Hematopoietic multipotent progenitor cell treated with erythropoietin and hydrocortisone succinate and interleukin-3 and kit ligand, for 8 days (in vitro differentiated cells): ENCODE measurements at regions not wholly inside any gene's neighbourhood (a gene's known extent, or its start where the extent isn't known, plus 50 kb on each side); places are given as distances from the start of the nearest gene placed in this dataset.

Experiments
- DNase-seq: peaks from one replicate; pipeline ENCODE4 v3.0.0-alpha.2; 2015

GRCh38 chr1:37130221-37130948, 96.1 kb upstream of the GRIK3 start:
- no peak for DNase-seq

DNA sequence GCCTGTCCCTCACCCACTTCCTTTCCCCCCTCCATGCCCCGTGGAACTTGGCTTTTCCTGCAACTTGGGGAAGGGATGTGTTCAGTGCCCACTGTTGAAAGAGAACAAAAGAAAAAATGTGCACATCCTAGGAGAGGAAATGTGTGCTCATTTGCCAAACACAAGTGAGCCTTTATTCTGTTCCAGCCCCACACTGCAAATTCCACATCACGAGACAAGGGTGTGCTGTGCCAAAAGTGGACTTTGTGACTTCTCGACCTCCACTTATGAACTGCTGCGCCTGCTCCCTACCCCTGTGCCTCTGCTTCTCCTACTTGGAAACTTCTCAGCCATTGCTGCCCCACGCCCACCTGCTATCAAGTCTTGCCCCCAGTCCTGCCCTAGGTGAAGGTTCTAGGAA, 97.0 kb upstream of the GRIK3 start:
- no peak for DNase-seq

DNA sequence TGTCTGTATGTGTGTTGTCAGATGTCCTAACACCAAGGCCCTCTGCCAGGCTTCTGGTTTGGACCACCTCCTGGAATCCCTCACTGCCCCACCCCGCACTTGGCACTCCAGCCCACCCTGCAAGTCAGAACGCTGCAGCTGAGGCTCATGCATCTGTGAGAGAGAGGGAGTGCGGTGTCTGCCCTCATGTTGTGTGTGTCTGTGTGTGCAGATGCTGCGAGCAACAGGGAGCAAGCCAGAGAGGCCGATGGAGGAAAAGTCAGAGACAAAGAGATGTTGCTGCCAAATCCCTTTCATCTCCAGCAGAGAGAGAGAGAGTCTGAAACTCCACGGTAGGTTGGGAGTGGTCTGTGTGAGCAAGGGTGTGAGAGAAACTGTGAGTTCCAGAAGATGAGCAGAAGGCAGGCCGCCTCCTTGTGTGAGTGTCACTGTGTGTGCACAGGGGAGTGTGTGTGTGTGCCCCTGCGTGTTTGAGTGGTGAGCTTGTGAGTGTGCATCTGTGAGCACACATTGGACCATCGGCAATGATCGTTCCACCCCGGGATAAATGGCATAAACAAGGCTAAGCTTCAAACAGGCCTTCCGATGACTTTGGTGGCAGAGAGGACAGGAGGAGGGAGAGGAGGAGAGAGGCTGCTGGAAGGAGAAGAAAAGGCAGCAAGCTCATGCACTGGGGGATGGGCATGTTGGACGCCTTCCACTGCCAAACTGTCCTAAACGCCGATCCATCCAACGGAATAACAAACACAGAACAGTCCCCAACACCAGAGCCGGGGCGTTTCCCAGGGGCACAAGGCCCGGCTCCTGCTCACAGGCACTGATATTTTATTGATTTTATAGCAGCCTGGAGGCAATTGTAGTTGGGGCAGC, 99.2 kb upstream of the GRIK3 start:
- no peak for DNase-seq

- no peak for DNase-seq
Observed at GRCh38 chr1:37134599-37134998, 100.3 kb upstream of the GRIK3 start.

GRCh38 chr1:37135032-37135431, 100.7 kb upstream of the GRIK3 start:
- no peak for DNase-seq

DNA sequence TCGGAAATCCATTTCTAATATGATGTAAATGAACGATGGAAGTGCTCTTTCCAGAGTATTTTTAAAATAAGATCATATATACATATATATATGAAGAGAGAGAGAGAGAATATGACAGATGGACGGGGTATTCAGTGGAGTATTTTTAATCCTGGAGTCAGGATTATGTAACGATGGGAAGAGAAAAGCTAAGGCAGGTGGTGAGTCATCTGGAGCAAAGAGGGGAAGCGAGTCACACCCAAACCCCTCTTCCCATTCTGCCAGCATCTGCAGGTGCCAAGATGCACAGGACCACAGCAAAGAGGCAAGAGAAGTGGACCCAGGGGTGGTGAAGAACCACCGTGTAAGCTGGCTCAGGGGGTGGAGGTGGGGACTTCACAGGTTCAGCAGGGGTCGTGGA, 102.7 kb upstream of the GRIK3 start:
- no peak for DNase-seq

GRCh38 chr1:37137601-37138000, 103.3 kb upstream of the GRIK3 start:
- DNase-seq, result no peak

- no peak for DNase-seq
Observed at GRCh38 chr1:37143800-37144199, 109.5 kb upstream of the GRIK3 start.

- no peak for DNase-seq
Observed at GRCh38 chr1:37146071-37146470, 111.8 kb upstream of the GRIK3 start.

DNA sequence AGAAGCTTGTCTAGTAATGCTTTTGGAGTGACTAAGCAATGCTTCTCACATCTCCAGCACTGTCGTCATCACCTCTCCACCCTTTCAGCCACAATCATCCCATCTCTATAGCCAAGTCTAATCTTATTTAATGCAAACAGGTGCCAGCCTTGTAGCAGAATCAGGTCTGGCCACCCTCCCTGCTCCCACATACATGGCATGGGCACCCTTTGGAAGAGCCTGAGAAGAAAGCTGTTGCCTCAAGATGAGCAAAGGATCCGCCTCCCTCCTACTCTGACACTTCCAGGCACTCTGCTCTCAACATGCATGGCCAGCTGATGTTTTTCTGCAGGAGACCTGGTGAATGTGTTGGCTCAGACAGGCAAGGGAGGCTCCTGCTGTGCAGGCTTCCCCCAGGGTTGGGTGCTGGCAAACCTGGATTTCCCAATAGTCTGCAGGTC, 113.1 kb upstream of the GRIK3 start:
- DNase-seq, result no peak

GRCh38 chr1:37147906-37148305, 113.6 kb upstream of the GRIK3 start:
- DNase-seq, result no peak

DNA sequence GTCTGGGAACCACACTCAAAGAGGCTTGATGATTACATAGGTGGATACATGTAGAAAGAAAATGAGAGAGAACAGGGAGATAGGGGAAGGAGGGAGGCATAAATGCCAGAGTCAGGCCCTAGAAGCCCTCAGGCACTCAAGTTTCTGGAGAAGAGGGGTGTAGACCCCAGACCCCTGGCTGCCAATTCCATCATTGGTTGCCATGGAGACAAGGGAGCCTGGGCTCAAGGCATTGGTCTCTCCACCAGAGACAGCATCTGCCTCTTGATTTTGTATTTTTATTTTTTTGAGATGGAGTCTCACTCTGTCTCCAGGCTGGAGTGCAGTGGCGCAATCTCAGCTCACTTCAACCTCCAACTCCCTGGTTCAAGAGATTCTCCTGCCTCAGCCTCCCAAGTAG, 114.3 kb upstream of the GRIK3 start:
- DNase-seq, result no peak

- no peak for DNase-seq
Observed at GRCh38 chr1:37149296-37149695, 115.0 kb upstream of the GRIK3 start.

- no peak for DNase-seq
Observed at GRCh38 chr1:37150986-37151385, 116.7 kb upstream of the GRIK3 start.

DNA sequence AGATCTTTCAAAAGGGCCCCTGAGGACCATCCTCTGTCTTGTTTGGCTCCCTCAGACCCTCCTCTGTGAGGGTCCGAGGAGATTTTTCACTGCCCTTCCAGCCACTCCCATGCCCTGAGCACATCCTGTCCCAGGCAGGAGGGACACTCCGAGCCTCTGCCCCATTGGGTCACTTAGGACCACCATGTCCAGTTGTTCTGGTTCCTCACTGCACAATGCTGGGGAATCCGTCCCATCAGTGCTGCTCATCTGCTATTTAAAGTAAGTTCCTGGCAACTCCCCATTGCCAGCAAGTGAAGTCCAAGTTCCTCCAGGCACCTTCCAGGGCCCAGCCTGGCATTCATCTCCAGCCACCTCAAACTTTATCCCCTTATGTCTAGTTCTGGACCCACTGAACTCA, 117.5 kb upstream of the GRIK3 start:
- no peak for DNase-seq

DNA sequence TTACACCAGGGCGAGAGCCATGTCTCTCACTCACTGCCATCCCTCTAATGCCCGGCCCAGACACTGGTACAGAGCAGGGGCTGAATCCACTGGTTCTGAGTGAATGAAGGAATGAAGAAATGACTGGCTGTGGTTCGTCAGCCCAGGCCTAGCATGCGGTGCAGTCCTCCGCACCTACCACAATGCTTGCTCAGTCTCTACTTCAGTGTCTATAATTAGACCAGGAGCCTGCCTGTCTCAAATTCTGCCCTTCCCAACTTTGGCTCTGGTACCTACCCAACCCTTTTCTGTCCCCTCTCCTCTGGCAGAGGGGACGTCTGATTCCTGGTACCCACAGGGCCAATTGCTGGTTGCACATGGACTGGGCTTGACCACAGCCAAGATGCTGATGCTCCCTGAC, 118.2 kb upstream of the GRIK3 start:
- no peak for DNase-seq

- no peak for DNase-seq
Observed at GRCh38 chr1:37153116-37154100, 119.1 kb upstream of the GRIK3 start.

DNA sequence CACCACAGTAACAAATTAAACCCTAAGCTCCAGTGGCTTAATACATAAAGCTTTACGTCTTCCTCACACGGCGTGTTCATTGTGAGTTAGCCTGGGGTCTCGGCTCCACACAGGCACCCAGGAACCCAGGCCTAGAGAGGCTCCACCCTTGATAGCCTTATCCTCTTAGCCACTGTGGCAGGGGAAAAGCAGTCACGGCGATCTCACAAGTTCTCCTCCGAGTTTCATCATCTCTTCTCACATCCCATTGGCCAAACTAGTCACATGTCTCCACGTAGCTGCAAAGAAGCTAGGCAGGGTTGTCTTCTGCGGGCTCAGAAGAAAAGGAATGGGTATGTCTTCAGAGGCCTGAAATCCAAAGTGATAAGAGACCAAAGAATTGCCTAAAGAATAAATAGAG, 122.3 kb upstream of the GRIK3 start:
- DNase-seq, result no peak

DNA sequence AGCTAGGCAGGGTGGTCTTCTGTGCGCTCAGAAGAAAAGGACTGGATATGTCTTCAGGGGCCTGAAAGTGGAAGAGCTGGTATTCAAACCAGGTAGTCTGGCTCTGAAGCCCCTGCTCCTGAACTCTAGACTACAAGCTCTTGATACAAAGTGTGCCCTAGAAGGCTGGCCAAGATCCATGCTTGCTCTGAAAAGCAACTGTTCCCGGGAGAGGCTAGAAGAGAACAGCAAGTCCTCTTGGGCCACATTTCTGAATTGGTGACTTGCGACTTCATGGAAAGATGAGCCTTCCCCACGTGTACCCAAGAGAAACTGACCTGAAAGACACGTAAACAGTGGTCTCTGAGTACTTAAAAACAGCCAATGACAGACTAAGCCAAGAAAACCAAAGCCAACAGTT, 123.3 kb upstream of the GRIK3 start:
- no peak for DNase-seq

GRCh38 chr1:37158113-37158749, 123.9 kb upstream of the GRIK3 start:
- no peak for DNase-seq

DNA sequence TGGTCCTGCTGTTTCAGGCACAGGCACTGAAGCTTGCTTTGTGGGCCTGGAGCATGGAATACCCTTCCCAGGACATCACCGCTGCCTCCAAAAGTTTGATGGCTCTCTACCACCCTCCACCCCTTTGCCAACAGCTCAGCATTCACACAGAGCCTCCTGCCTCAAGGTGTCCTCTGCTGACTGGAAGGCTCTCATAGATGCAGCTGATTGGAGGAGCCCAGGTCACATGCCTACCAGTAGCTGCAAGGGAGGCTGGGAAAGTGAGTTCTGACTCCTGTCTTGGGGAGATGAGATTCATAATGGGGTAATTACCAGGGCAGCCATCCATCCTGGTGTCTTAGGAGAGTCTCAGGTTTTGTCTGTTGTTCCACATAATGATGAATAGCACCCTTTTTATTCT, 124.8 kb upstream of the GRIK3 start:
- DNase-seq, result no peak

DNA sequence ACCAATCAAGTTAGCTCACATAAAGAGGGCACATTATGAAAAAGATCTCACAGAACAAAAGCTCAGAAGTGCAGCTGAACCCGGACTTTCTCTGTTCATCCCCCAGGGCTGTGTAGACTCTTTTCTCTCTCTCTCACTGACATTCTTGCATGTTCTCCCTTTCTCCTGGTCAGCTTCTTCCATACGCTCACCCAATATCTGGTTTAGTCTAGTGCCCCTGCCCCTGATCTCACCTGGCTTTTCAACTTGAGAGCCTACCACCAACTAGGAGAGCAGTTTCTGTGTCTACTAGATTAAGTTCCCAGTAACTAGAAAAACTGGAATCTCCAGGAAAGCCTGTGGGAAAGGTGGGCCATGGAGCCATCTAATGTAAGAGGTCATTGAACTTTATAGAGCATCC, 126.9 kb upstream of the GRIK3 start:
- DNase-seq, result no peak

DNA sequence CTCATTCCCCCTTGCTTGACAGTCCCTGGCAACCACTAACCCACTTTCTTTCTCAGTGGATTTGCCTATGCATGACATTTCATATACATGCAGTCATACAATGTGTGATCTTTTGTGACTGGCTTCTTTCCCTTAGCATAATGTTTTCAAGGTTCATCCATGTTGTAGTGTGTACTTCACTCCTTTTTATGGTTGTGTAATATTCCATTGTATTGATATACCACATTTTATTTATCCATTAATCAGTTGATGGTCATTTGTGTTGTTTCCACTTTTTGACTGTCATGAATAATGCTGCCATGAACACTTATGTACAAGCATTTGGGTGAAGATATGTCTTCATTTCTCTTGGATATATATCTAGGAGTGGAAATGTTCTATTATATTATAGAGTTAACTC, 127.7 kb upstream of the GRIK3 start:
- DNase-seq, result no peak
